GM12878 (cell line): ENCODE measurements at regions not wholly inside any gene's neighbourhood (a gene's known extent, or its start where the extent isn't known, plus 50 kb on each side); places are given as distances from the start of the nearest gene placed in this dataset.

Source experiments
- ATAC-seq: fragments of 200-7000 bp; cut with Tn5 transposase; 3 replicates; pipeline ENCODE4 v1.9.1; 2020; ENCODE audit warnings: mild to moderate bottlenecking, moderate library complexity
- BruUV-seq: library from RNA; stranded (reverse); fragments of 400-500 nt; replicated peaks from 2 replicates; lab custom pipeline; 2021; lab: Mats Ljungman, UMichigan
- CTCF ChIA-PET: fragments of 300-600 bp; sonication (Branson Sonifier 250); formaldehyde crosslinking; extraction: SDS; loops from one replicate; lab custom pipeline; 2021; ENCODE audit warnings: inconsistent platforms; lab: Yijun Ruan, JAX
- POLR2A ChIA-PET: fragments of 350-600 bp; formaldehyde crosslinking; extraction: SDS; loops from one replicate; lab custom pipeline; 2021; ENCODE audit warnings: inconsistent platforms; lab: Charles Lee
- RAD21 ChIA-PET: fragments of 300-600 bp; sonication (Branson Sonifier 250); formaldehyde crosslinking; loops from one replicate; lab custom pipeline; 2023; ENCODE audit warnings: antibody characterized with exemption; ENCODE audit not compliant: unreplicated experiment; lab: Charles Lee
- SMC1A ChIA-PET: fragments of 300-600 bp; sonication (Branson Sonifier 250); formaldehyde crosslinking; loops from one replicate; lab custom pipeline; 2023; ENCODE audit not compliant: unreplicated experiment, uncharacterized antibody; lab: Charles Lee
- DNase-seq: peaks from one replicate; pipeline ENCODE4 v3.0.0-alpha.2; 2011; ENCODE audit warnings: low read depth, low spot score
- FAIRE-seq: peaks from 3 replicates; lab custom pipeline; 2011; peaks lifted over from hg19 to GRCh38; lab: Jason Lieb, UNC
- H2AFZ ChIP-seq: 2 replicates; pipeline ENCODE4 v1.6.0; 2011; ENCODE audit warnings: low read depth, low read length, control low read depth; ENCODE audit not compliant: control insufficient read depth
- H3K27ac ChIP-seq: 2 replicates; pipeline ENCODE4 v1.5.1; 2011; ENCODE audit warnings: control low read depth; ENCODE audit not compliant: control insufficient read depth, insufficient read depth
- H3K27me3 ChIP-seq, 2 experiments: replicated peaks in 1 of 2; 2 replicates each; pipeline versions ENCODE4 v1.6.0 to v1.6.1; 2011; ENCODE audit warnings: low read length in 1 of 2; ENCODE audit not compliant: control insufficient read depth in 2 of 2, insufficient read depth in 2 of 2
- H3K36me3 ChIP-seq, 2 experiments: 2 replicates each; pipeline ENCODE4 v1.5.1; 2011; ENCODE audit warnings: low read length in 1 of 2; ENCODE audit not compliant: control insufficient read depth in 2 of 2, insufficient read depth in 2 of 2
- H3K4me1 ChIP-seq: 2 replicates; pipeline ENCODE4 v1.6.1; 2011; ENCODE audit warnings: mild to moderate bottlenecking, low read length, moderate library complexity, mixed read lengths; ENCODE audit not compliant: control insufficient read depth, insufficient read depth
- H3K4me2 ChIP-seq: 2 replicates; pipeline ENCODE4 v1.6.0; 2011; ENCODE audit warnings: control low read depth; ENCODE audit not compliant: control insufficient read depth, insufficient read depth
- H3K4me3 ChIP-seq: fragments of 200-600 bp; sonication (generic); 2 replicates; pipeline ENCODE4 v1.5.1; 2016
- H3K79me2 ChIP-seq: 2 replicates; pipeline ENCODE4 v1.6.0; 2011; ENCODE audit warnings: low read length; ENCODE audit not compliant: control insufficient read depth, insufficient read depth
- H3K9ac ChIP-seq: 2 replicates; pipeline ENCODE4 v1.8.0; 2011; ENCODE audit warnings: low read length, control low read depth, mixed read lengths; ENCODE audit not compliant: control insufficient read depth, insufficient read depth
- H3K9me3 ChIP-seq: replicated peaks from 3 replicates; pipeline ENCODE4 v1.5.1; 2011; ENCODE audit warnings: mild to moderate bottlenecking, low read length; ENCODE audit not compliant: control insufficient read depth, insufficient read depth
- H4K20me1 ChIP-seq: 2 replicates; pipeline ENCODE4 v1.6.0; 2011; ENCODE audit not compliant: control insufficient read depth, insufficient read depth
- BCL11A ChIP-seq: IDR thresholded peaks from 2 replicates; pipeline ENCODE4 v1.6.1; 2011; ENCODE audit warnings: low read depth, low read length
- CEBPB ChIP-seq, 2 experiments: fragments of 150-350 bp in 1 of 2; IDR thresholded peaks; 2 replicates each; pipeline ENCODE4 v1.6.1; 2012 to 2014; ENCODE audit warnings: low read depth in 2 of 2, low read length in 2 of 2, borderline replicate concordance in 1 of 2, inconsistent platforms in 1 of 2
- DPF2 ChIP-seq: fragments of 450-650 bp; IDR thresholded peaks from 2 replicates; pipeline ENCODE4 v1.6.1; 2017; ENCODE audit warnings: mild to moderate bottlenecking
- KAT2A ChIP-seq: conservative IDR thresholded peaks from 2 replicates; pipeline ENCODE4 v1.6.1; 2011; ENCODE audit warnings: low read depth, low read length; ENCODE audit not compliant: control insufficient read depth
- MXI1 ChIP-seq: fragments of 150-350 bp; IDR thresholded peaks from 2 replicates; pipeline ENCODE4 v1.6.1; 2011; ENCODE audit warnings: low read depth, mild to moderate bottlenecking, inconsistent platforms, low read length, improper control_type of control experiment
- NR2C2 ChIP-seq: IDR thresholded peaks from 2 replicates; pipeline ENCODE4 v1.6.1; 2011; ENCODE audit warnings: borderline replicate concordance, low read depth; ENCODE audit not compliant: control insufficient read depth, insufficient read length
- POU2F2 ChIP-seq: IDR thresholded peaks from 3 replicates; pipeline ENCODE4 v1.6.1; 2011; ENCODE audit warnings: low read depth, mild to moderate bottlenecking, low read length, borderline replicate concordance
- RB1 ChIP-seq: fragments of 450-650 bp; formaldehyde crosslinking; IDR thresholded peaks from 2 replicates; pipeline ENCODE4 v1.6.1; 2017; ENCODE audit warnings: mild to moderate bottlenecking, borderline replicate concordance
- SMAD5 ChIP-seq: IDR thresholded peaks from 2 replicates; pipeline ENCODE4 v1.6.1; 2016; ENCODE audit warnings: antibody characterized with exemption, low read depth
- TAF1 ChIP-seq: IDR thresholded peaks from 2 replicates; pipeline ENCODE4 v1.6.1; 2011; ENCODE audit warnings: mild to moderate bottlenecking, low read depth, low read length, borderline replicate concordance
- ZNF274 ChIP-seq: IDR thresholded peaks from one replicate; pipeline ENCODE4 v1.8.0; 2011; ENCODE audit not compliant: insufficient read length, insufficient read depth
- WGBS: methylation state at CpG from one replicate; pipeline ENCODE4 v1.1.6; 2016; ENCODE audit warnings: low lambda C conversion rate; ENCODE audit not compliant: insufficient replicate concordance, insufficient coverage; ENCODE audit errors: missing lambda C conversion rate; 5-methylcytosine and 5-hydroxymethylcytosine counted together
- in situ Hi-C: fragments of 300-500 bp; cut with MboI; formaldehyde crosslinking; loops from 9 replicates; pipeline ENCODE4 v1.14.3; 2018; ENCODE audit warnings: mixed read lengths
- intact Hi-C: fragments of 100-400 bp; cut with micrococcal nuclease; formaldehyde crosslinking; loops from one replicate; pipeline ENCODE4 v1.14.2; 2022; ENCODE audit not compliant: unreplicated experiment
- TF ChIP-seq, protein P1 (sequence below): IDR thresholded peaks from 2 replicates; pipeline ENCODE4 v1.6.1; 2011; ENCODE audit warnings: mild to moderate bottlenecking, low read depth, low read length, moderate library complexity; ENCODE audit not compliant: insufficient replicate concordance

DNA sequence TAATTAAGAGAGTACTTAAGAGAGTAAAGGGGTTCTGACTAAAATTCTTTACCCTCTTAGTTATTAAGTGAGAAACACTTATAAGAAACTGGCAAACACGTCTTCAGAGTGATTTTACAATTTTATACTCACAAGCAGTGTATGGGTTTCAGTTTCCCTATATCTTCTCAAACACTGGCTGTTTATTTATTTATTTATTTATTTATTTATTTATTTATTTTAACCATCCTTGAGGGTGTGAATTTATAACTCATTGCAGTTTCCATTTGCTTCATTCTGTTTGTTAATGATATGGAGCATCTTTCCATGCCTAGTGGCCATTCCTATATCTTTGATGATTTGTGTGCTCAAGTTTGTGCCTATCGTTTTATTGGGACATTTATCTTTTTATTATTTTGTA lies 68.0 kb upstream of the SGCD start:
- Histone ChIP-seq H3K36me3 (no peaks in the 10 kb centered on the region), H3K9me3 (no peaks in the 10 kb centered on the region), H3K79me2 (no peaks in the 10 kb centered on the region), H3K27me3 (no peaks in the 10 kb centered on the region), H2AFZ (no peak overlapping the region), H3K9ac (no peak overlapping the region), H4K20me1 (no peaks in the 10 kb centered on the region)
- CTCF ChIA-PET: no interaction called here
- POLR2A ChIA-PET: no interaction called here
- WGBS: 41% methylated on average over 2 of the region's 2 CpGs
- no peak for DNase-seq
- intact Hi-C loops: no loop called here
- TF ChIP-seq, protein P1, sequence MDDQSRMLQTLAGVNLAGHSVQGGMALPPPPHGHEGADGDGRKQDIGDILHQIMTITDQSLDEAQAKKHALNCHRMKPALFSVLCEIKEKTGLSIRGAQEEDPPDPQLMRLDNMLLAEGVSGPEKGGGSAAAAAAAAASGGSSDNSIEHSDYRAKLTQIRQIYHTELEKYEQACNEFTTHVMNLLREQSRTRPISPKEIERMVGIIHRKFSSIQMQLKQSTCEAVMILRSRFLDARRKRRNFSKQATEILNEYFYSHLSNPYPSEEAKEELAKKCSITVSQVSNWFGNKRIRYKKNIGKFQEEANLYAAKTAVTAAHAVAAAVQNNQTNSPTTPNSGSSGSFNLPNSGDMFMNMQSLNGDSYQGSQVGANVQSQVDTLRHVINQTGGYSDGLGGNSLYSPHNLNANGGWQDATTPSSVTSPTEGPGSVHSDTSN: no peak
- TF ChIP-seq, all 136 proteins: peak for 0
- Histone ChIP-seq H3K4me1 (no peaks in the 10 kb centered on the region), H3K4me3 (no peak overlapping the region), H3K4me2 (no peak overlapping the region), H3K27ac (no peak overlapping the region)
- ATAC-seq (no peak), FAIRE-seq (no peak)
- RAD21 ChIA-PET: no interaction called here
- SMC1A ChIA-PET: interaction anchor here (0.7 kb wide), 1 partner anchor 960 kb away, joined by 3 read pairs; no protein-coding TSS in a partner anchor
- no TSS peak for BruUV-seq
- in situ Hi-C loops: no loop called here

DNA sequence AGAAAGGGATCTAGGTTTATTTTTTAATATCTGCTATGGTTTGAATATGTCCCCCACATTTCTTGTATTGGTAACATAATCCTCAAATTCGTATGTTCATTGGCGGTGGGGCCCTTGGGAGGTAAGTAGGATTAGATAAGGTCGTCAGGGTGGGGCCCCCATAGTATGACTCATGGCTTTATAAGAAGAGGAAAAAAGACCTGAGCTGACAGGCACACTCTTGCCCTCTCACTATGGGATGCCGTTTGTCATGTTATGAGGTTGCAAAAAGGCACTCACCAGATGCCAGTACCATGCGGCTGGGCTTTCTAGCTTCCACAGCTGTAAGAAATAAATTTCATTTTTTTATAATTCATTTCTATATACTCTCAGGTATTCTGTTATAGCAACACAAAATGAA lies 67.3 kb upstream of the SGCD start:
- intact Hi-C loops (no loop called here), in situ Hi-C loops (no loop called here)
- no TSS peak for BruUV-seq
- TF ChIP-seq POU2F2 (no peak), KAT2A (no peak), MXI1 (no peak), RB1 (no peak), DPF2 (no peak), NR2C2 (no peak), CEBPB (IDR thresholded peaks at IDR 0.05; ENCODE audit: borderline replicate concordance in 1 of 2, low read depth in 2 of 2, low read length in 2 of 2) (no peak), BCL11A (no peak), SMAD5 (no peak), ZNF274 (no peak), TAF1 (no peak)
- FAIRE-seq: no peak
- no peak for ATAC-seq
- Histone ChIP-seq H3K27me3 (no peaks in the 10 kb centered on the region), H3K4me1 (no peaks in the 10 kb centered on the region), H3K27ac (no peak overlapping the region), H2AFZ (no peak overlapping the region), H4K20me1 (no peaks in the 10 kb centered on the region), H3K4me2 (no peak overlapping the region), H3K79me2 (no peaks in the 10 kb centered on the region), H3K36me3 (no peaks in the 10 kb centered on the region), H3K9me3 (no peaks in the 10 kb centered on the region), H3K4me3 (no peak overlapping the region), H3K9ac (no peak overlapping the region)
- ChIA-PET POLR2A (no interaction called here), SMC1A (interaction anchor here (0.7 kb wide), 1 partner anchor 960 kb away, joined by 3 read pairs; no protein-coding TSS in a partner anchor), RAD21 (no interaction called here), CTCF (no interaction called here)
- no peak for DNase-seq
- WGBS: 24% methylated on average over 5 of the region's 5 CpGs
